Common myeloid progenitor, CD34-positive (primary cell): ENCODE measurements at regions not wholly inside any gene's neighbourhood (a gene's known extent, or its start where the extent isn't known, plus 50 kb on each side); places are given as distances from the start of the nearest gene placed in this dataset.

Source experiments
- CTCF ChIA-PET: fragments of 350-600 bp; sonication (Branson Sonifier 250); formaldehyde crosslinking; loops from one replicate; lab custom pipeline; 2021; ENCODE audit warnings: antibody characterized with exemption; lab: Charles Lee
- POLR2A ChIA-PET: fragments of 350-600 bp; sonication (Branson Sonifier 250); formaldehyde crosslinking; loops from one replicate; lab custom pipeline; 2021; ENCODE audit warnings: antibody characterized with exemption; lab: Charles Lee
- DNase-seq, 3 donors: peaks; one replicate each; pipeline versions ENCODE4 v3.0.0 to v3.0.0-alpha.2; 2013
- H3K27ac ChIP-seq, 2 experiments: 1 replicate in 1 of 2; 2 replicates in 1 of 2; pipeline ENCODE4 v1.7.0; 2013; ENCODE audit warnings: inconsistent platforms in 2 of 2, low read length in 2 of 2, mild to moderate bottlenecking in 2 of 2, low read depth in 1 of 2, moderate library complexity in 1 of 2; ENCODE audit not compliant: severe bottlenecking in 2 of 2, insufficient read depth in 1 of 2, poor library complexity in 1 of 2
- H3K27me3 ChIP-seq, 5 experiments: replicated peaks in 2 of 5; 1 replicate in 3 of 5; 2 replicates in 2 of 5; pipeline versions ENCODE4 v1.6.1 to v1.7.0; 2013; ENCODE audit warnings: low read length in 4 of 5, mild to moderate bottlenecking in 2 of 5, moderate library complexity in 2 of 5, inconsistent platforms in 1 of 5; ENCODE audit not compliant: insufficient read depth in 5 of 5, control insufficient read depth in 4 of 5
- H3K36me3 ChIP-seq, 4 experiments: 1 replicate in 2 of 4; 2 replicates in 2 of 4; pipeline versions ENCODE4 v1.6.1 to v1.7.0; 2013; ENCODE audit warnings: low read length in 3 of 4, control low read depth in 1 of 4, mild to moderate bottlenecking in 1 of 4; ENCODE audit not compliant: control insufficient read depth in 4 of 4, insufficient read depth in 4 of 4
- H3K4me1 ChIP-seq, 4 experiments: 1 replicate in 3 of 4; 2 replicates in 1 of 4; pipeline versions ENCODE4 v1.6.1 to v1.7.1; 2013; ENCODE audit warnings: low read length in 3 of 4, mild to moderate bottlenecking in 3 of 4, control low read depth in 1 of 4, inconsistent platforms in 1 of 4, moderate library complexity in 1 of 4; ENCODE audit not compliant: control insufficient read depth in 4 of 4, insufficient read depth in 4 of 4; ENCODE audit errors: control extremely low read depth in 1 of 4
- H3K4me3 ChIP-seq, 7 experiments: 1 replicate in 4 of 7; 2 replicates in 3 of 7; pipeline versions ENCODE4 v1.5.1 to v1.7.0; 2013; ENCODE audit warnings: mild to moderate bottlenecking in 7 of 7, low read length in 6 of 7, moderate library complexity in 6 of 7, inconsistent platforms in 2 of 7, low read depth in 2 of 7, control low read depth in 1 of 7; ENCODE audit not compliant: insufficient read depth in 4 of 7, control insufficient read depth in 1 of 7; ENCODE audit errors: extremely low read depth in 1 of 7
- H3K9me3 ChIP-seq, 5 experiments: 1 replicate in 4 of 5; 2 replicates in 1 of 5; pipeline versions ENCODE4 v1.6.1 to v1.7.1; 2013; ENCODE audit warnings: low read length in 4 of 5, mild to moderate bottlenecking in 2 of 5, inconsistent platforms in 1 of 5, low read depth in 1 of 5, moderate library complexity in 1 of 5; ENCODE audit not compliant: control insufficient read depth in 4 of 5, insufficient read depth in 2 of 5; ENCODE audit errors: control extremely low read depth in 1 of 5
- WGBS: methylation state at CpG from one replicate; pipeline ENCODE4 v1.1.5; 2013; ENCODE audit not compliant: insufficient coverage; 5-methylcytosine and 5-hydroxymethylcytosine counted together

DNA sequence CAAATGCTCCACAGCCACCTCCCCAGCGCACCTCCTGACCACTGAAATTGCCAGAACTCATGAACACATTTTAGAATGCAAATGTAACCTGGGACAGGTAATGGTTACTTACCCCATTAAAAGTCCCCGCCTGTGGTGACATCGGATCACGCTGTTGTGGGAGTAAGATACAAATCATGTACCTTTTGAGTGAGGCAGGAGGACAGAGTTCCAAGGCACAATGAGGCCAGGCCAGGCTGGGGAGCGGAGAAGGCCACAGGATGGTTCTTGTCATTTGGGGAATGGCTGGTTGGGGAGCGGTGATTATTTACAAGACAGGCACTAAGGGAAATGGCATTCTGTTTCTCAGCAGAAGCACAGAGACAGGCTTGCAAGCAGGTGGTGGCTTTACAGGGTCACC lies 490.0 kb downstream of the EDEM1 start:
- H3K4me1 ChIP-seq: no peaks in the 10 kb centered on the region
- no peaks in the 10 kb centered on the region for H3K27me3 ChIP-seq
- H3K27ac ChIP-seq: no peak overlapping the region
- no peak overlapping the region for H3K4me3 ChIP-seq
- H3K36me3 ChIP-seq: no peaks in the 10 kb centered on the region
- CTCF ChIA-PET: no interaction called here
- 86% methylated on average over 5 of the region's 6 CpGs for WGBS
- POLR2A ChIA-PET: interaction anchor here (0.6 kb wide), 1 partner anchor 626 kb away, joined by 3 read pairs; no protein-coding TSS in a partner anchor
- H3K9me3 ChIP-seq: peaks cover 0 to 6% (median 0%) of the 10 kb centered on the region in 5 experiments
- no peak for DNase-seq

DNA sequence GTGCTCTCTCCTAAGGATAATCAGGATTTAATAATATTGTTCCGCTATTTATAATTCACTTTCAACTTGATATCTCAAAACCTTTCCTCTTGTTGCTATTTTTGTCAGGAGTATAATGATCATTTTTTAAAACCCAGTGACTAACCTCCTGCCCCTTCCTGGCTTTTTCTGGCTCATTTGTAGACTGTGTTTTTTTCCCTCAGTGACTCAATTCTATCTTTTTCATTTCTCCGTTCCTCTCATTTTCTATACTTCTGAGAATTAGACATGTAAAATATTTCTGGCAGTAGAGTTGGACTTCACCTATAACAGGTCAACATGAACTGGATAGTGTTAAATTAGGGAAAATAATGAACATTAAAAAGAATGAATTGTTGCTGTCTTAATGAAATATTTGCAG lies 490.7 kb downstream of the EDEM1 start:
- no peaks in the 10 kb centered on the region for H3K27me3 ChIP-seq
- no peak for DNase-seq
- no CpG with 5 or more reads among the region's 2 CpGs for WGBS
- H3K4me3 ChIP-seq: no peak overlapping the region
- H3K9me3 ChIP-seq: peaks cover 0 to 6% (median 0%) of the 10 kb centered on the region in 5 experiments
- ChIA-PET CTCF (no interaction called here), POLR2A (no interaction called here)
- H3K4me1 ChIP-seq: no peaks in the 10 kb centered on the region
- H3K36me3 ChIP-seq: no peaks in the 10 kb centered on the region
- H3K27ac ChIP-seq: no peak overlapping the region

DNA sequence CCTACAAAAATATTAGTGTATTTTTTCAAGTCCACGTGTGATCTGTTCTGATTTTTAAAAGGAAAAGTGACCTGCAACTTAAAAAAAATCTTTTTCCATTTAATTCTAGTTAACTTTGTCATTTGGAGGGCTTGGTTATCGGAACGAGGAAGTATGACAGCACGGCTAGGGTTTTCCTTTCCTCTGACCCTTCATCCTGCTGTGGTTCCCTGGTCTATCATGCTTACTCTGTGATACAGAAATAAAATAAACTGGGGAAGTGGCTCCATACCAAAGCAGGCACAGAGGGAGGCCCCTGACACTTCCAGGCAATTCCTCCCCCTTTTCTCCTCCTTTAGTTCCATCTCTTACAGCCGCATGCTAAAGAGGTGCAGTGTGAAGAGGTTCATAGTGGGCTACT lies 491.3 kb downstream of the EDEM1 start:
- peaks cover 0 to 6% (median 0%) of the 10 kb centered on the region in 5 experiments for H3K9me3 ChIP-seq
- 90% methylated on average over 2 of the region's 5 CpGs for WGBS
- no peak overlapping the region for H3K27ac ChIP-seq
- H3K27me3 ChIP-seq: no peaks in the 10 kb centered on the region
- ChIA-PET CTCF (no interaction called here), POLR2A (no interaction called here)
- H3K4me1 ChIP-seq: no peaks in the 10 kb centered on the region
- DNase-seq: no peak
- H3K4me3 ChIP-seq: no peak overlapping the region
- H3K36me3 ChIP-seq: no peaks in the 10 kb centered on the region

DNA sequence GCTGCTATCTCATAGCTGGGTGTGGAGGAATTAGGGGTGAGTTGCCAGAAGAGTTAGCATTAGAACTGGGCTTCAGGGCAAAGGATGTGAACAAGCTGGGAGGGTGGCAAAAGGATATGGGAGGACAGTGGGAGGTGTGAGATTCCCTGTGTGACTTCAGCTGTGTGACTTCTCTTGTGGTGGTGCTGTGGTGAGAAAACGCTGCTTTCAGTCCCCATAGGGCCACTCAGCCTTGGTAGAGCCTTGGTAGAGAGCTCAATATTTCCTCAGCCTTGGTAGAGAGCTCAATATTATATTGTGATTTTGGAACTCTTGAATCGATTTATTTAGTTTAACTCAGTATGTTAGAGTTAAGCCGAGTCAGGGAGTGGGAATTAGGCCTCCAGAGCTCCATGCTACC lies 499.7 kb downstream of the EDEM1 start:
- no peak for DNase-seq
- ChIA-PET CTCF (no interaction called here), POLR2A (no interaction called here)
- Histone ChIP-seq H3K27ac (no peak overlapping the region), H3K9me3 (peaks cover 1 to 19% (median 8%) of the 10 kb centered on the region in 5 experiments), H3K27me3 (no peaks in the 10 kb centered on the region), H3K4me1 (no peaks in the 10 kb centered on the region), H3K36me3 (no peaks in the 10 kb centered on the region), H3K4me3 (no peak overlapping the region)
- WGBS: 100% methylated on average over 3 of the region's 3 CpGs

DNA sequence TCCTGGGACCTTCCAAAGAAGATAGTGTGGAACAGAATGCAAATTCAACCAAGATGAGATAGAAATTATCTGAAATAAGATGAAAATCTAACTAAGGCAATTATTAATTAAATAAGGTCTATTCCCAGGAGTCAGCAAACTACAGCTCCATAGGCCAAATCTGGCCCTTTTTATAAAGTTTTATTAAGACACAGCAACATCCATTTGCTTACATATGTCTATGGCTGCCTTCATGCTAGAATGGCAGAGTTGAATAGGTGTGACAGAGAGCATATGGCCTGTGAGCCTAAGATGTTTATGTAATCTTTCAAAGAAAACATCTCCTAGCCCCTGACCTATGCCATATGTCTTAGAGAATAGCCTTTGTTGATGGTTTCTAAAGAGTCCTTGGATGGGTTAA lies 503.0 kb downstream of the EDEM1 start:
- Histone ChIP-seq H3K27ac (no peak overlapping the region), H3K4me1 (no peaks in the 10 kb centered on the region), H3K27me3 (no peaks in the 10 kb centered on the region), H3K4me3 (no peak overlapping the region), H3K36me3 (no peaks in the 10 kb centered on the region), H3K9me3 (peaks cover 1 to 23% (median 10%) of the 10 kb centered on the region in 5 experiments)
- DNase-seq: no peak
- ChIA-PET POLR2A (interaction anchor here (0.6 kb wide), 1 partner anchor 192 kb away, joined by 3 read pairs; no protein-coding TSS in a partner anchor), CTCF (no interaction called here)

DNA sequence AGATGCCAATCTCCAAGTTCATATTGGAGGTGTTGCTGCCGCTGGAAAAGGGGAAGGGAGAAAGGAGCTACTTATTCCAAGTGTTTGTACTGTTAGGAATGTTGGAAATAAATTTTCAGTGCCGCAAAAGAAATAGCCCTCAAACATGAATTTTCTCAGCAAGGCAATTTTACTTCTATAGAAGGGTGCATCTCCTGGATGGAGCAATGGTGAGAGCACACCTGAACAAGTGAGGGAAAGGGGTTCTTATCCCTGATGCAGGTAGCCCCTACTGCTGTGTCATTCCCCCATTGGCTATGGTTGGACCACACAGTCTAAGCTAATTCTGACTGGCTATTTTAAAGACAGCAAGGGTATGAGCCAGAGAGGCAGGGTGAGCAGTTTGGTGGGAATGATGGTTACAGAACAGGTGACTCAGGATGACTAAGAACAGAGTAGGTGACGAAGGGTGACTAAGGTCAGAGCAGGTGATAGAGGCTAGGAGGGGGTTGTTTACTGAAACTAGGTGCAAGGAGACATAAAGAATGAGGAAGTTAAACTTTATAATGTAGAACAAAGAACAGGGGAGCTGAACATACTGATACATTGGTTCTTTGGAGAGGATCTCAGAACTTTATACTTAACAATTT lies 503.5 kb downstream of the EDEM1 start:
- POLR2A ChIA-PET: interaction anchor here (0.6 kb wide), 1 partner anchor 193 kb away, joined by 3 read pairs; no protein-coding TSS in a partner anchor
- WGBS: 100% methylated on average over 3 of the region's 3 CpGs
- CTCF ChIA-PET: no interaction called here
- no peaks in the 10 kb centered on the region for H3K4me1 ChIP-seq
- no peak overlapping the region for H3K4me3 ChIP-seq
- H3K27ac ChIP-seq: no peak overlapping the region
- H3K9me3 ChIP-seq: peaks cover 1 to 23% (median 10%) of the 10 kb centered on the region in 5 experiments
- H3K36me3 ChIP-seq: no peaks in the 10 kb centered on the region
- peak in 1 of 3 donors; percentile 2 for DNase-seq
- no peaks in the 10 kb centered on the region for H3K27me3 ChIP-seq

DNA sequence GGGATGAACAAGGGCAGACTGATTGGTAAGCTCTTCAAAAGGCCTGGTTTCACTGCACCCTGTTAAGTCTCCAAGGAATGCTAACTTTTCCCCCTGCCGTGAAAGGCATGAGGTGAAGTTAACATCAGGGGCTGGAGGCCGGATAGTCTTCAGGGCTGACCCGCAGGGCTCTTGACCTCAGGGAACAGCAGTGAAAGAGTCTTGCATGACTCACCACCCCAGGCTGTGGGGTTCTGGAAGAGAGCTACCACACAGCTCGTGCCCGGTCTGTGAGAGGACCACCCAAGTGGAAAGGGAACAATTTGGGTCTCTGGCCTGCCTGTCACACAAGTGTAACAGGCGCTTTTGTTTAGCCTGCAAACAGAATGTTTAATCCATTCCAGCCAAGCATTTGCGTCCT lies 504.9 kb downstream of the EDEM1 start:
- WGBS: 100% methylated on average over 7 of the region's 7 CpGs
- Histone ChIP-seq H3K36me3 (no peaks in the 10 kb centered on the region), H3K27me3 (no peaks in the 10 kb centered on the region), H3K27ac (no peak overlapping the region), H3K4me1 (no peaks in the 10 kb centered on the region), H3K9me3 (peaks cover 1 to 21% (median 8%) of the 10 kb centered on the region in 5 experiments), H3K4me3 (no peak overlapping the region)
- POLR2A ChIA-PET: no interaction called here
- CTCF ChIA-PET: interaction anchor here (1.0 kb wide), 1 partner anchor 16 kb away, joined by 3 read pairs; no protein-coding TSS in a partner anchor
- no peak for DNase-seq
